ENCODE measurements at regions not wholly inside any gene's neighbourhood (a gene's known extent, or its start where the extent isn't known, plus 50 kb on each side); places are given as distances from the start of the nearest gene placed in this dataset.
"Not testable (repeated sequence)": the region's sequence is repeated elsewhere in the genome, so short reads cannot be mapped to it uniquely, and the experiment has no call there.

- H3K4me3 ChIP-seq (ENCODE audit: low read length in 3 of 3), result no peak overlapping the region
- H3K4me1 ChIP-seq (ENCODE audit: control insufficient read depth in 2 of 3, insufficient read depth in 2 of 3, low read depth in 1 of 3, low read length in 3 of 3), result no peaks in the 10 kb centered on the region
- TF ChIP-seq CTCF (IDR thresholded peaks at IDR 0.05; ENCODE audit: borderline replicate concordance, extremely low read depth, insufficient read depth), result no peak
- DNase-seq (no peak), FAIRE-seq (no peak)
- no peak overlapping the region for H3K27ac ChIP-seq (ENCODE audit: low read depth in 2 of 2, low read length in 2 of 2)
- intact Hi-C loops (cut with DNase I), result no loop called here
- H3K36me3 ChIP-seq (ENCODE audit: control insufficient read depth in 2 of 3, insufficient read depth in 3 of 3, low read length in 3 of 3), result no peaks in the 10 kb centered on the region
- H3K27me3 ChIP-seq (ENCODE audit: control insufficient read depth, insufficient read depth, low read length), result no peaks in the 10 kb centered on the region
- H3K9ac ChIP-seq (ENCODE audit: low read length in 3 of 3), result no peak overlapping the region
- no peaks in the 10 kb centered on the region for H3K9me3 ChIP-seq (ENCODE audit: control insufficient read depth in 2 of 3, insufficient read depth in 1 of 3, low read length in 3 of 3)
These were observed 1207.7 kb downstream of the SUCLG1 start for GRCh38 chr2:83251321-83251872.

- DNase-seq, result not testable (repeated sequence)
These were observed 1213.1 kb downstream of the SUCLG1 start for GRCh38 chr2:83245806-83246537.

GRCh38 chr2:83240611-83241010 is 1218.5 kb downstream of the SUCLG1 start:
- no peak for TF ChIP-seq CTCF (IDR thresholded peaks at IDR 0.05; ENCODE audit: borderline replicate concordance, extremely low read depth, insufficient read depth)
- Histone ChIP-seq H3K4me1 (ENCODE audit: control insufficient read depth in 2 of 3, insufficient read depth in 2 of 3, low read depth in 1 of 3, low read length in 3 of 3) (no peaks in the 10 kb centered on the region), H3K36me3 (ENCODE audit: control insufficient read depth in 2 of 3, insufficient read depth in 3 of 3, low read length in 3 of 3) (no peaks in the 10 kb centered on the region), H3K27ac (ENCODE audit: low read depth in 2 of 2, low read length in 2 of 2) (no peak overlapping the region), H3K9me3 (ENCODE audit: control insufficient read depth in 2 of 3, insufficient read depth in 1 of 3, low read length in 3 of 3) (no peaks in the 10 kb centered on the region), H3K9ac (ENCODE audit: low read length in 3 of 3) (no peak overlapping the region), H3K27me3 (ENCODE audit: control insufficient read depth, insufficient read depth, low read length) (no peaks in the 10 kb centered on the region), H3K4me3 (ENCODE audit: low read length in 3 of 3) (no peak overlapping the region)
- no peak for FAIRE-seq
- intact Hi-C loops (cut with DNase I), result no loop called here
- DNase-seq, result no peak

More at GRCh38 chr2:83245806-83246537, 1213.1 kb downstream of the SUCLG1 start:
- H3K36me3 ChIP-seq (ENCODE audit: control insufficient read depth in 2 of 3, insufficient read depth in 3 of 3, low read length in 3 of 3); H3K9ac ChIP-seq (ENCODE audit: low read length in 3 of 3); H3K27me3 ChIP-seq (ENCODE audit: control insufficient read depth, insufficient read depth, low read length); H3K4me1 ChIP-seq (ENCODE audit: control insufficient read depth in 2 of 3, insufficient read depth in 2 of 3, low read depth in 1 of 3, low read length in 3 of 3); intact Hi-C loops (cut with DNase I); H3K27ac ChIP-seq (ENCODE audit: low read depth in 2 of 2, low read length in 2 of 2); H3K9me3 ChIP-seq (ENCODE audit: control insufficient read depth in 2 of 3, insufficient read depth in 1 of 3, low read length in 3 of 3); H3K4me3 ChIP-seq (ENCODE audit: low read length in 3 of 3); FAIRE-seq: not testable (repeated sequence)

- H3K36me3 ChIP-seq (ENCODE audit: control insufficient read depth in 2 of 3, insufficient read depth in 3 of 3, low read length in 3 of 3), result no peaks in the 10 kb centered on the region
- H3K9me3 ChIP-seq (ENCODE audit: control insufficient read depth in 2 of 3, insufficient read depth in 1 of 3, low read length in 3 of 3), result no peaks in the 10 kb centered on the region
- FAIRE-seq, result no peak
- H3K4me1 ChIP-seq (ENCODE audit: control insufficient read depth in 2 of 3, insufficient read depth in 2 of 3, low read depth in 1 of 3, low read length in 3 of 3), result no peaks in the 10 kb centered on the region
- no peak overlapping the region for H3K27ac ChIP-seq (ENCODE audit: low read depth in 2 of 2, low read length in 2 of 2)
- no peak for DNase-seq
- no peak overlapping the region for H3K4me3 ChIP-seq (ENCODE audit: low read length in 3 of 3)
- H3K27me3 ChIP-seq (ENCODE audit: control insufficient read depth, insufficient read depth, low read length), result no peaks in the 10 kb centered on the region
- intact Hi-C loops (cut with DNase I), result no loop called here
- no peak overlapping the region for H3K9ac ChIP-seq (ENCODE audit: low read length in 3 of 3)
- no peak for TF ChIP-seq CTCF (IDR thresholded peaks at IDR 0.05; ENCODE audit: borderline replicate concordance, extremely low read depth, insufficient read depth)
These were observed 1221.0 kb downstream of the SUCLG1 start for GRCh38 chr2:83238111-83238510.
